ENCODE measurements at regions not wholly inside any gene's neighbourhood (a gene's known extent, or its start where the extent isn't known, plus 50 kb on each side); places are given as distances from the start of the nearest gene placed in this dataset.

GRCh38 chr13:60286707-60287106 is 110.3 kb upstream of the TDRD3 start:
- DNase-seq, result no peak

DNA sequence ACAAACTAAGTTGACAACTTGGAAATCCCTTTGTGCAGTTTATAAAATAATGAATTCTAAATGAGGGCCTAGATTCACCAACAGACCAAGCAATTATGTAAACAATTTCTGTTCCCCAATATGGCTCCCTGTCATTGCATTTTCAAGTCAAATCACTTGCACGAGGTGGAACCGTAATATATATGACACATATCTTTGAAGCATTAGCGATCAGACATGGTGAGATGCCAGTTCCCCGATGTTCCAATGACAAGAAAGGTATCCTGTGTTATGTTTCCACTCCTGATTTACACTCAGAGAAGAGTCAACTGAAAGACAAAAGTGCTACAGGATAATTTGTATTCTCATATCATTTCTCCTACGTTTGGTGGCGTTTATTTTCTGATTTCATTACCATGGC is 108.5 kb upstream of the TDRD3 start:
- DNase-seq, result no peak

GRCh38 chr13:60303166-60303565 is 93.9 kb upstream of the TDRD3 start:
- DNase-seq, result no peak

DNA sequence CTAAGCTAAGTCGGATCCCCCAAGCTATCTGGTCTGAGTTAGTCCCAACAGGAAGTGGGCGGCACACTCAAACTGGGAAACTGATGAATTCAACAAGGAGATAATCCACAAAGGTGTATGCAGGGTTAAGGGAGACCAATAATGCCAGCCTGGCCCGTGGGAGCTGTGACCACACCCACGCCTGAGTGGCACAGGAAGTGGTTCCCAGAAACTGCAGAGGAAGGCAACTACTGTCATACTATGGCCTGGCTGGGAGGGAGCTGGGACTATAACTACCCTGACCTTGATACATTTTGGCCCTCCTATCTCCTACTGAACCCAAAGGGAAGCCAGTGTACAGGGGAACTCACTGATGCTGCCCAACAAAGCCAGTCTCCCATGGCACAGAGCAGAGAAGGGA is 85.5 kb upstream of the TDRD3 start:
- no peak for DNase-seq

GRCh38 chr13:60312851-60313505 is 84.0 kb upstream of the TDRD3 start:
- no peak for DNase-seq

- no peak for DNase-seq
Measured at GRCh38 chr13:60318186-60318585, 78.8 kb upstream of the TDRD3 start.

DNA sequence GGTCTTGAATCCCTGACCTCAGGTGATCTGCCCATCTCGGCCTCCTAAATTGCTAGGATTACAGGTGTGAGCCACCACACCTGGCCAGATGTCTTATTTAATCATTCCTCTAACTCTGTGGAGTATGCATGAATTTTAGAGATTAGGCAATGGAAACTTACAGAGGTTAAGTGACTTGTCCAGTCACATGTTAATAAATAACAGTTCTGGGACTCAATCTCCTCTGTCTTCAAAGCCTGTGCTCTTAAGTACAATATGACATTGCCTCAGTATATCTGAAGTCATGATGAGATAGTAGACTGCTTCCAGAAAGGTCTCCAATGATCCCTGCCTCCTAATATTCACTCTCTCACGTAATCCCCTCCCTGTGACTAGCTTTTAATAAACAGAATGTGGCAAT is 72.9 kb upstream of the TDRD3 start:
- DNase-seq, result no peak

- no peak for DNase-seq
Measured at GRCh38 chr13:60326273-60326672, 70.7 kb upstream of the TDRD3 start.

GRCh38 chr13:60327511-60327910 is 69.5 kb upstream of the TDRD3 start:
- no peak for DNase-seq

GRCh38 chr13:60328073-60328472 is 68.9 kb upstream of the TDRD3 start:
- no peak for DNase-seq

DNA sequence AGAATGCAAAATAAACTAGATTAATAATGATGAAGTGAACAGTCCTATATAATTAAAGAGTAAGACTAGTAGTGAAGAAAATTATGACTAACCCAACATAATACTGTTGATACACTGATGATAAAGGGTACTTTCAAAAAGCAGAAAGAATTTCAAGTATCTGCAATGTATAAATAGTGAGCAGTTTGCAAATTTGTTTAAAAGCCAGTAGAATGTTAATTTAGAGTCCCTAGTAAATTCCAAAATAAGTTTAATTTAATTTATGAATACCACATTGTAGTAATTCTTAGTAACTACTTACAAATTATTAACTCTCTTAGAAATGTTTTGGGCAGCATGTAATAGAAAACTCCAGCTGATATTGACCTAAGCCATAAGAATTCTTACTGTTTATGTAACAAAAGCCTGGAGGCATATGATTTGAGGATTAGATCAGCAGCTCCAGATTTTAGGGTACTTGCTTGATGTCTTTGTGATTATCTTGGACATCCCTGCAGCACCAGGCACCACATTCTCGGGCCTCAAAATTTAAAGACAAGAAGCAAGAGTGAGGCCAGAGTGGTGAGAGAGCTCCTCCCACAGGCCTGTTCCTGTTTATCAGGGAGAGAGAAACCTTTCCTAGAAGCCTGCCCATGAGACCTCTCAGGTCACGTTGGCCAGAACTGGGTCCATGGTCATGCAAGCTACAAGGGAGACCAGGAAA is 67.6 kb upstream of the TDRD3 start:
- no peak for DNase-seq

DNA sequence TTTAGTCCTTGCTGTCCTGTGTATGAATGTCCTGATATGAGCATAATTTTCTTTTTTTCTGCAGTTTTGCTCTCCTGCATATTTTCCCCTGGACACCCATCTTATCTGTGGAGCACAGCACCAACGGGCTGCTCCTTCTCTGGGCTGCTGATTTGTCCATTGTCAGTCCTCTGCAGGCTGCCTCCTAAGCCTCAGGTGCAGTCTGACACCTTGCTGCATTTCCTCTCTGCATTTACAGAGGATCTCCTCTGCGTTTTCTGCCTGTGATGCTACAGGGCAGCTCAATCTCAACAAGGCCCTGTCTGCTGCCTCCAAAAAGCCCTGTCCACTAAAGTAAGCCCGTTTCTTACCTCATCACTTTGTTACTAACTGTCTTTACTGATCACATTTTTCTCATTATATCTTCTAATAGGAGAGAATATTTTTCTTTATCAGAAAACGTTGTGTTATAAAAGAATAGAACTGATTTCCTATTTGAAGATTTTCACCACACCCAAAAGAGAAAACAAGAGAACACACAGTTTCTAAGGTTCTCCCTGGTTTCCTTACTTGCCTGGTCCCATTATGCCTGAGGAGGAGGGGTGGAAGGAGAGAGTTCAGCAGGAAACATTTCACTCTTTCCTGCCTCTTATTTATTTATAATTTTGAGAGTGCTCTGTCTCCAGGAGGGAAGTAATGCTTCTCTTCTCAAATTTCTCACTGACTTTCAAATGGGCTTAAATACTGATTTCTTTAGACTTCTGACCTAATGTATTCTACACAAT is 65.6 kb upstream of the TDRD3 start:
- DNase-seq, result no peak

DNA sequence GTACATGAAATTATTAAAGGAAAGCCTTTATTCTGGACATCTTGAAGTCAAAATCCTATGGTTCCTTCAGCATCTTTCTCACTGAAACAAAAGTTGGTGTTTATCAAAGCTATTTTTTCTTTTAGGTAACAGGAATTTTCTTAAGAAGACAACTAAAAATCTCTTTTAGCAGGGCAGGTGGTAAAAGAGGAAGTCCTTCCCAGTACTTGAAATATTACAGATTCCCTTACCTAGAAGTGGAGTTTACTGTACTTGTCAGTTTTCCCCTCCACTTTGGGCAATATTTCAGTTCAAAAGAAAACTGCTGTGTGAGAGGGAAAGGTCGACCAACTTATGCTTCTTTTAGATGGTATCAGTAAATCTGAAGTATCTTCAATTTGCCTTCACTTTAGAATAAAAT is 64.3 kb upstream of the TDRD3 start:
- no peak for DNase-seq

DNA sequence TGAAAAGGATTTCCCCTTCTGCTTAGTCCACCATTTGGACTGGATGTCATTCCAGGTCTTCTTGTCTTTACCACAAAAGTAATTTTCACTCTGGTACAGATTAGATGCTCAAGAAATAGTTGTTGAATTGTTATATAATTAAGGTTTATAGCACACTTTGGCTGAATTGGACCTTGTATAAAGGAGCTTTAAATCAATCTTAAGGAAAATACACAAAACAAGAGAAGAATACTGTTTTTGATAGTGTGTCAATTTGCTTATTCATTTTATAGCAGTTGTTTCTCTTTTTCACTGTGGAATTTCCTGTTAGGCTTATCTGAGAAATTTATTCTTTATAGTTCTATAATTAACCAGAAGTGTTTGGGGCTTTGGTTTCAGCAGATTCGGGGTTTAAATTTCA is 62.7 kb upstream of the TDRD3 start:
- no peak for DNase-seq

DNA sequence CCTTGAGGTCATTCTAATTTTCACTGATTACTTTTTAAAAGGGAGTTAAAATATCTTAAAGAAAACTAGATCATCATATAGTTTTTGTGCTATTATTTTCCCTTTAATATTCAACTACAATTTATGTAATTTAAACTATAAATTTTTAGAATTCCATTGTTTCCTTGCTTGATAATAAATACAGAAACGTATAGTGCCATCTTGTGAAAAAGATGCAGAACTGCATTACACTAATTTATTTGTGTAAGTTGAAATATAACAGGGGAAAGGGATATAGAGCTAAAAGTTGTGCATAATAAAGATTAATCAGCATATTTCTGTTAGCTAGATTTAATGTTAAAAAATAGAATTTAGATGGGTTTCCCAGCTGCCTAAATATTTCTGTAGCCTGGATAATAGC is 61.5 kb upstream of the TDRD3 start:
- peak in 1 of 2 donors; percentile 24 for DNase-seq

- DNase-seq, result no peak
Measured at GRCh38 chr13:60338754-60339153, 58.3 kb upstream of the TDRD3 start.

DNA sequence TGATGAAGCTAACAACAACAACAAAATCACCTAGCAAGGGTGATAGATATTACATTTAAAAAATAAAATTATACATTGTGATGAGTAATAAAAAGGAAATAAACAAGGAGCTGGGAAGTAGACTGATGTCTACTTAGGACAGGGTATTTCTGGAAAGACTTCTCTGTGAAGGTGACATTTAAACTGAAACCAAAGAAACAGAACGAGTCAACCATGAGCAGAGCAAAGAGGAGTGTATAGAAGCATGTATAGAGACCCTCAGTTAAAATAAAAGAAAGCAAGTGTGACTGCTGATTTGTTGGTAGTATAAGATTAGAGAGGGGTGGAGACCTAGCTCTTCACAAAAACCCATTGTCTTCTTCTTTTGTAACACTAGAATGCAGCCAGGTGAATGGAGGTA is 53.0 kb upstream of the TDRD3 start:
- no peak for DNase-seq

DNA sequence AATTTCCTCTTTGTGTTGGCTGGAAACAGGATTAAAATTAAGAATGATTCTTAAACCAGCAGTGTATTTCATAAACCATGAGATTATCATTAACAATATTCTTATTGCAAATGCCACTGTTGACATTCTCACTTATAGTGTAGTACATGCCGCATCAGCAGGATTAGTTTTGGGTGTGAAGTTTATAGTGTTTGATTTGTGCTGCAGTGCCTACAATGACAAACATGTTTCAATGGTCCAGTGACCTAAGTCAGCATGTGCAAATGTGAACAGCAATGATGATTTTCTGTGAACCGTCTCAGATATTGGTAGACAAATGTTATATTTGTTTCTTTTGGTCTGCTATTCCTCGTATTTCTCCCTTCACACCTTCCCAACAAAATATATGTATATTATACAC is 49.8 kb upstream of the TDRD3 start:
- no peak for DNase-seq

Measured in hippocampal formation (tissue), 2 donors.